ENCODE measurements at regions not wholly inside any gene's neighbourhood (a gene's known extent, or its start where the extent isn't known, plus 50 kb on each side); places are given as distances from the start of the nearest gene placed in this dataset.
A peak's percentile ranks its signal among the peaks of the same experiment; 100 is the strongest.

DNA sequence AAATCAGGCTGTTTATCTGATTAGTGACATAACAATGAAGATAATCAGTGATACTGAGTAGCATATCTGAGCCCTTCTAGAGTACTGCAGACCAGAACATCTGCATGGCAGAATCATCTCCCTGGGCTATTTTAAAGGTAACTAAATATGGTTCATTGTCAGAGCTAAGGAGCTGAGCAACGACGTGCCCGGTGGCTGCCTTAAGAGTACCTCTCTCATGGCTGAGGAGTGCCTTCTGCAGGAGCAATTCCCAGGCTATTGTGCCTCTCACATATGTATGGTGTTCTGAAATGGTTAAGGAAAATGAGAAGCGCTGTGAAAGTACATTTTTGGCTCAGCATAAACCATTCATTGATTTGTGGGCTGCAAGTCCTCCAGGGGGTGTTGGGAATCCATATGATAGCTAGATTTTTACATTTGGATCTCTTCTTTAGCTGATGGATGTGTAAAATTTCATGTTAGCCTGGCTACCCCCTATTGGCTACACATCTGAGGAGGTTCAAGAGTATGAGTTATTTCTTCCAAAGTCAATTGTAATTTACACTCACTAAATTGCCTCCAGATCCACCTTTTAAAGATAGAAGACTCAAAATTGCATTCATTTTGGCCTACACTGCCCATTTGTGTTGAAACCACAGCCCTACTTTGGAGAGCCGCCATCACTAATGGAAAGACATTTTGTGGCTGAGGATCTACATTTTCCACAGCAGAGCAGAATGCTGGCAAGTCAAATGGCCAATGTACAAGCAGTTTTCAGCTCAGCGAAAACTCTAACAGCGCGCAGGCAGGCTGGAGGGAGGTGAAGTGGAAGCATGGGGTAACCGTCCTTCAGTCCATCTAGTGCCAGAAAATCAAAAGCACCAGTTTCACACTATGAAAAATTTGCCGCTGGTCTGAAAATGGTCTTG is 198.0 kb downstream of the SIM1 start:
- Mint-ChIP-seq H3K4me1 (ENCODE audit: low read depth) (no peaks in the 10 kb centered on the region), H3K27me3 (ENCODE audit: low read depth) (peaks cover 2% of the 10 kb centered on the region), H3K4me3 (no peak overlapping the region), H3K9me3 (ENCODE audit: insufficient read depth) (no peaks in the 10 kb centered on the region), H3K27ac (no peak overlapping the region), H3K36me3 (ENCODE audit: low read depth) (no peaks in the 10 kb centered on the region)
- POLR2A ChIA-PET, result no interaction called here
- no peak for DNase-seq
- ATAC-seq, result no peak
- CTCF ChIA-PET, result no interaction called here

GRCh38 chr6:100262086-100262485 is 202.6 kb downstream of the SIM1 start:
- H3K4me3 Mint-ChIP-seq, result no peak overlapping the region
- H3K27ac Mint-ChIP-seq, result no peak overlapping the region
- peaks cover 10% of the 10 kb centered on the region for H3K4me1 Mint-ChIP-seq (ENCODE audit: low read depth)
- ChIA-PET POLR2A (no interaction called here), CTCF (no interaction called here)
- peaks cover 2% of the 10 kb centered on the region for H3K27me3 Mint-ChIP-seq (ENCODE audit: low read depth)
- DNase-seq (no peak), ATAC-seq (no peak)
- H3K36me3 Mint-ChIP-seq (ENCODE audit: low read depth), result no peaks in the 10 kb centered on the region
- H3K9me3 Mint-ChIP-seq (ENCODE audit: insufficient read depth), result no peaks in the 10 kb centered on the region

DNA sequence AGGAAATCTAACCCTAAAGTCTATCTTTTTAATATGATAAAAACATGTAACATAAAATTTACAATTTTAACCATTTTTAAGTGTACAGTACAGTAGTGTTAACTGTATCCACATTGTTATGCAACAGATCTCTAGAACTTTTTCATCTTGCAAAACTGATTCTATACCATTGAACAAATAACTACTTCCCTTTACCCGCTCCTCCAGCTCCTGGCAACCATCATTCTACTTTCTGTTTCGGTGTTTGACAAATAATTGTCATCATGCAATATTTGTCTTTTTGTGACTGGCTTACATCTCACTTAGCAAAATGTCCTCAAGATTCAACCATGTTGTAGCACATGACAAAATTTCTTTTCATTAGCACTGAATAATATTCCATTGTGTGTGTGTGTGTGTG is 203.2 kb downstream of the SIM1 start:
- no peaks in the 10 kb centered on the region for H3K9me3 Mint-ChIP-seq (ENCODE audit: insufficient read depth)
- H3K4me1 Mint-ChIP-seq (ENCODE audit: low read depth), result peaks cover 10% of the 10 kb centered on the region
- no peak overlapping the region for H3K27ac Mint-ChIP-seq
- peaks cover 2% of the 10 kb centered on the region for H3K27me3 Mint-ChIP-seq (ENCODE audit: low read depth)
- DNase-seq (no peak), ATAC-seq (no peak)
- no peaks in the 10 kb centered on the region for H3K36me3 Mint-ChIP-seq (ENCODE audit: low read depth)
- POLR2A ChIA-PET, result no interaction called here
- CTCF ChIA-PET, result no interaction called here
- H3K4me3 Mint-ChIP-seq, result no peak overlapping the region

- H3K4me1 Mint-ChIP-seq (ENCODE audit: low read depth), result peaks cover 10% of the 10 kb centered on the region
- H3K27ac Mint-ChIP-seq, result no peak overlapping the region
- DNase-seq (no peak), ATAC-seq (no peak)
- ChIA-PET CTCF (no interaction called here), POLR2A (no interaction called here)
- H3K9me3 Mint-ChIP-seq (ENCODE audit: insufficient read depth), result no peaks in the 10 kb centered on the region
- no peaks in the 10 kb centered on the region for H3K36me3 Mint-ChIP-seq (ENCODE audit: low read depth)
- no peak overlapping the region for H3K4me3 Mint-ChIP-seq
- peaks cover 2% of the 10 kb centered on the region for H3K27me3 Mint-ChIP-seq (ENCODE audit: low read depth)
Observed at GRCh38 chr6:100260584-100260983, 204.1 kb downstream of the SIM1 start.

DNA sequence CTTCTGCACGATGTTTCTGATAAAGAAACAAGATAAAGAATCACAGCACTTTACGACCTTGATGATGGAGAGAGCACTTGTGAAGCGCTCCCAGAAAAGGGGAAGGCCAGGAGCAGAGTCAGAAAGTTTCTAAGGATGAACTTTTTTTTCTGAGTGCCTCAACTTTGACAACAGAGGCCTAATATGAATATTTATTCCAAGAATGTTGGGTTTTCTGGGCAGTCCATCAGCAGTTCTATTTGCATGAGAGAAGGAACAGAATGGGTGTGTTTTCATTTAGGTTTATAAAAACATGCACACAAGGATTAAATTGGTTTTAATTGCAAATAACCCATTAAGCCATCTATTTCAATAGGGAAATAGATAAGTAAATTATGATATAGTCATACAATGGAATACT is 204.9 kb downstream of the SIM1 start:
- CTCF ChIA-PET, result no interaction called here
- no peaks in the 10 kb centered on the region for H3K9me3 Mint-ChIP-seq (ENCODE audit: insufficient read depth)
- DNase-seq (no peak), ATAC-seq (no peak)
- no peak overlapping the region for H3K4me3 Mint-ChIP-seq
- peaks cover 2% of the 10 kb centered on the region for H3K27me3 Mint-ChIP-seq (ENCODE audit: low read depth)
- POLR2A ChIA-PET, result no interaction called here
- no peak overlapping the region for H3K27ac Mint-ChIP-seq
- H3K36me3 Mint-ChIP-seq (ENCODE audit: low read depth), result no peaks in the 10 kb centered on the region
- H3K4me1 Mint-ChIP-seq (ENCODE audit: low read depth), result peaks cover 10% of the 10 kb centered on the region

DNA sequence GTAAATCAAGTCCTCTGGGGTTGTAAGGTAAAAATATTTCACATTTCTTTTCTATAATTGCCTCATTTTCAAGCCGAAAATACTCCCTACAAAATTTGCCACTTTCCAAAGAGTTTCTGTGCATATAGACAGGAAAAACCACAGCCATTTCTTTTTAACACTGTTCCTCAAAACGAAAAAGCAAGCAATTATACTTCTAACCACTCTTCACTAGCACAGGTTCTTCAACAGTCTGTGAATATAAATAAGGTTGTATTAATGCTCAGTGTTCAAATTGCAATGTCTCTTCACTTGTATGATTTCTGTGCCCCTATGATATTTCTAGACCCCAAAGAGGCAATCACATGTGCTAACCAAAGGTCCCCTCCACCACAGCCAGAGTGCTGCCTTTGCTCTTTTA is 206.0 kb downstream of the SIM1 start:
- Mint-ChIP-seq H3K4me3 (no peak overlapping the region), H3K27me3 (ENCODE audit: low read depth) (peaks cover 2% of the 10 kb centered on the region), H3K4me1 (ENCODE audit: low read depth) (peaks cover 10% of the 10 kb centered on the region), H3K9me3 (ENCODE audit: insufficient read depth) (no peaks in the 10 kb centered on the region), H3K27ac (no peak overlapping the region), H3K36me3 (ENCODE audit: low read depth) (no peaks in the 10 kb centered on the region)
- ATAC-seq, result no peak
- ChIA-PET POLR2A (no interaction called here), CTCF (interaction anchor here (1.5 kb wide), 1 partner anchor 10 kb away, joined by 3 read pairs; no protein-coding TSS in a partner anchor)
- no peak for DNase-seq

DNA sequence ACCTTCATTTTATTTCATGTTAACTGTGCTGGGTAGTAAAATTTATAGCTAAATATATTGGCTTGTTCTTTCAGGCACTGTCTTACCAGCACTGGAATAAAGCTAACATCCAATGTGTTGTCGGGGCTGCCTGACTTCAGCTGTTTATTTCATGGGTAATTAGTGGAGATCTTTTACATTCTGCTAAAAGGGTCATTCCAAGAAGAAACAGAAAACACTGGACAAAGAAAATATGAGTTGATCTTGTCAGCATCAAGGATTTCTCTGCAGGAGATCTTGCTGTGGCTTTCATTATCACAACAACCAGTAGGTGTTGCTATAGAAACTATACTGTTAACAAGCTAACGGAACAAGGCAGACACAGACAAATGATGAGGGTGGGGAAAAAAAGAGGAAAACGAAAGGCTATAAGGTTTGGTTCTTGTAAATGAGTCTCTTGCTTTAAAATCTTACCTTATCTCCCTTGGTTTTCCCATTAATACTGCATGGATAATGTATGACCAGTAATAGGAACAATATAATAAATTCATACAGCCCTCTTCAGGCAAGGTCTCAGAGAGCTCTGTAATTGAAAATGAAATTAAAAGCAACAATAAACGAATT is 206.8 kb downstream of the SIM1 start:
- Mint-ChIP-seq H3K9me3 (ENCODE audit: insufficient read depth) (no peaks in the 10 kb centered on the region), H3K27me3 (ENCODE audit: low read depth) (peaks cover 2% of the 10 kb centered on the region), H3K36me3 (ENCODE audit: low read depth) (no peaks in the 10 kb centered on the region), H3K4me3 (peak overlapping the region; percentile 20), H3K27ac (no peak overlapping the region), H3K4me1 (ENCODE audit: low read depth) (peaks cover 10% of the 10 kb centered on the region)
- CTCF ChIA-PET, result interaction anchor here (1.5 kb wide), 1 partner anchor 9 kb away, joined by 3 read pairs; no protein-coding TSS in a partner anchor
- POLR2A ChIA-PET, result no interaction called here
- ATAC-seq (peak; percentile 42), DNase-seq (no peak)

DNA sequence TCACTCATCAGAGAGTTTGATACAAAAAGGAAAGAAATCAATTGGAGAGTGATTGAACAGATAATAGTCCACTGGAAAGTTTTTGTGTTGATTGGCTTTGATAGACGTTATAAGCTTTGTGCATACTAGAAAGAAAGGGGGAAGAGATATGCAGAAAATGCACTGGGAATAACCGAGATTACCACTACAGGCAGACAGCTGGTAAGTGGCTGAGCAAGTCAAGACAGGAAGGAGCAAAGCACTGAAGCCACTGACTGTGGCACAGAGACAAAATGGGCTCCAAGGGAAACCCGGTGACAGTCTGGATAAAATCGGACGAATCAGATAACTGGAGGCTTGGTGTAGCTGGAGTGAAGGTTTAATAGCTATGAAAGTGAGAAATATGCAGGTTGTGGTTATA is 209.0 kb downstream of the SIM1 start:
- no peak overlapping the region for H3K27ac Mint-ChIP-seq
- CTCF ChIA-PET, result no interaction called here

GRCh38 chr6:100247123-100247522 is 217.6 kb downstream of the SIM1 start:
- H3K27me3 Mint-ChIP-seq (ENCODE audit: low read depth), result no peaks in the 10 kb centered on the region
- no peak for DNase-seq
- H3K9me3 Mint-ChIP-seq (ENCODE audit: insufficient read depth), result no peaks in the 10 kb centered on the region
- no peak for ATAC-seq
- no peaks in the 10 kb centered on the region for H3K4me1 Mint-ChIP-seq (ENCODE audit: low read depth)
- POLR2A ChIA-PET, result no interaction called here
- H3K27ac Mint-ChIP-seq, result no peak overlapping the region
- H3K4me3 Mint-ChIP-seq, result no peak overlapping the region
- H3K36me3 Mint-ChIP-seq (ENCODE audit: low read depth), result no peaks in the 10 kb centered on the region
- CTCF ChIA-PET, result no interaction called here

More for the DNA sequence above, 209.0 kb downstream of the SIM1 start:
- Mint-ChIP-seq H3K27me3 (ENCODE audit: low read depth) (no peaks in the 10 kb centered on the region), H3K9me3 (ENCODE audit: insufficient read depth) (no peaks in the 10 kb centered on the region), H3K4me3 (no peak overlapping the region), H3K36me3 (ENCODE audit: low read depth) (no peaks in the 10 kb centered on the region), H3K4me1 (ENCODE audit: low read depth) (peaks cover 10% of the 10 kb centered on the region)
- POLR2A ChIA-PET, result no interaction called here
- ATAC-seq, result no peak
- DNase-seq, result no peak

DNA sequence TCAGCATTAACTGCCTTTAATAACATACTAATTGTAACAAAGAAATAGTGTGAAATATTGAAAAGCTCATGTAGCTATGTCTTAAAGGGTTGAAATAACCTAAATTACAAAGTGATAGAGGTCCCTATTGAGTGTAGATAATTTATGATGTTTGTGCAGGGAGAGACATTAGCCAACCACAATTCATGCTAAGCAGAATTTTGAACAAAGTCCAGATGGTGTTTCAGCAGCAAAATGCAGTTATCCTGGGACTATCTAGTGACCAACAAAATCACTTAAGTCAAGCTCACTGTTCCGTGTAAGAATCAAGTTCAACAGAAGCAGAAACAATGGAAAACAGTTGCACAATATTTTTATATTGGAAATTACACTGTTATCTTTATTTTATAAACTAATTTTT is 218.5 kb downstream of the SIM1 start:
- no peak for ATAC-seq
- Mint-ChIP-seq H3K9me3 (ENCODE audit: insufficient read depth) (no peaks in the 10 kb centered on the region), H3K4me3 (no peak overlapping the region), H3K27me3 (ENCODE audit: low read depth) (no peaks in the 10 kb centered on the region), H3K4me1 (ENCODE audit: low read depth) (no peaks in the 10 kb centered on the region), H3K36me3 (ENCODE audit: low read depth) (no peaks in the 10 kb centered on the region), H3K27ac (no peak overlapping the region)
- ChIA-PET POLR2A (no interaction called here), CTCF (no interaction called here)
- no peak for DNase-seq

- peaks cover 7% of the 10 kb centered on the region for H3K27me3 Mint-ChIP-seq (ENCODE audit: low read depth)
- no peak overlapping the region for H3K27ac Mint-ChIP-seq
- POLR2A ChIA-PET, result no interaction called here
- H3K4me3 Mint-ChIP-seq, result no peak overlapping the region
- CTCF ChIA-PET, result interaction anchor here (1.2 kb wide), 1 partner anchor 239 kb away, joined by 4 read pairs; no protein-coding TSS in a partner anchor
- no peaks in the 10 kb centered on the region for H3K4me1 Mint-ChIP-seq (ENCODE audit: low read depth)
- DNase-seq, result no peak
- ATAC-seq, result no peak
- H3K9me3 Mint-ChIP-seq (ENCODE audit: insufficient read depth), result no peaks in the 10 kb centered on the region
- H3K36me3 Mint-ChIP-seq (ENCODE audit: low read depth), result no peaks in the 10 kb centered on the region
Observed at GRCh38 chr6:100240798-100241197, 223.9 kb downstream of the SIM1 start.

GRCh38 chr6:100237821-100238220 is 226.9 kb downstream of the SIM1 start:
- Mint-ChIP-seq H3K9me3 (ENCODE audit: insufficient read depth) (no peaks in the 10 kb centered on the region), H3K36me3 (ENCODE audit: low read depth) (no peaks in the 10 kb centered on the region), H3K27me3 (ENCODE audit: low read depth) (peaks cover 9% of the 10 kb centered on the region), H3K27ac (no peak overlapping the region), H3K4me3 (no peak overlapping the region), H3K4me1 (ENCODE audit: low read depth) (no peaks in the 10 kb centered on the region)
- DNase-seq (no peak), ATAC-seq (no peak)
- ChIA-PET POLR2A (no interaction called here), CTCF (no interaction called here)
